Spleen (tissue), 11 donors: ENCODE measurements at regions not wholly inside any gene's neighbourhood (a gene's known extent, or its start where the extent isn't known, plus 50 kb on each side); places are given as distances from the start of the nearest gene placed in this dataset.
"Not testable (repeated sequence)": the region's sequence is repeated elsewhere in the genome, so short reads cannot be mapped to it uniquely, and the experiment has no call there.

Experiments used
- DNase-seq: peaks from one replicate; pipeline ENCODE4 v3.0.0-alpha.2; 2020
- H3K27ac ChIP-seq, 8 donors: fragments of 200-600 bp; sonication (generic) in 7 of 8; 1 replicate in 4 of 8; 2 replicates in 4 of 8; pipeline versions ENCODE4 v1.5.0 to v1.8.0; 2016 to 2021; ENCODE audit warnings: inconsistent platforms in 4 of 8, mild to moderate bottlenecking in 4 of 8, moderate library complexity in 1 of 8
- H3K27me3 ChIP-seq, 7 donors: fragments of 200-600 bp; sonication (generic) in 6 of 7; replicated peaks in 1 of 7; 1 replicate in 4 of 7; 2 replicates in 3 of 7; pipeline versions ENCODE4 v1.5.0 to v1.8.0; 2016 to 2021; ENCODE audit warnings: inconsistent platforms in 3 of 7, mild to moderate bottlenecking in 1 of 7
- H3K36me3 ChIP-seq, 6 donors: fragments of 200-600 bp; sonication (generic) in 5 of 6; 1 replicate in 4 of 6; 2 replicates in 2 of 6; pipeline versions ENCODE4 v1.5.0 to v1.8.0; 2016 to 2021; ENCODE audit warnings: inconsistent platforms in 2 of 6
- H3K4me1 ChIP-seq, 6 donors: fragments of 200-600 bp; sonication (generic) in 5 of 6; 1 replicate in 3 of 6; 2 replicates in 3 of 6; pipeline versions ENCODE4 v1.5.0 to v1.8.0; 2016 to 2021; ENCODE audit warnings: inconsistent platforms in 3 of 6
- H3K4me3 ChIP-seq, 8 donors: fragments of 200-600 bp; sonication (generic) in 7 of 8; 1 replicate in 4 of 8; 2 replicates in 4 of 8; pipeline versions ENCODE4 v1.5.0 to v1.8.0; 2016 to 2021; ENCODE audit warnings: inconsistent platforms in 4 of 8, mild to moderate bottlenecking in 4 of 8, moderate library complexity in 2 of 8
- H3K9me3 ChIP-seq, 8 donors: fragments of 200-600 bp; sonication (generic) in 7 of 8; 1 replicate in 4 of 8; 2 replicates in 4 of 8; pipeline versions ENCODE4 v1.5.0 to v1.8.0; 2016 to 2021; ENCODE audit warnings: inconsistent platforms in 4 of 8
- CTCF ChIP-seq, 11 experiments: fragments of 200-600 bp in 7 of 11; fragments of 450-650 bp in 4 of 11; sonication (generic) in 4 of 11; IDR thresholded peaks in 8 of 11; conservative IDR thresholded peaks in 3 of 11; 1 replicate in 7 of 11; 2 replicates in 4 of 11; pipeline versions ENCODE4 v1.4.0 to v1.8.0; 2016 to 2021; ENCODE audit warnings: antibody characterized with exemption in 11 of 11, inconsistent platforms in 4 of 11, mild to moderate bottlenecking in 1 of 11
- POLR2A ChIP-seq, 3 donors: fragments of 450-650 bp; IDR thresholded peaks; one replicate each; pipeline ENCODE4 v1.5.1; 2017; ENCODE audit warnings: antibody characterized with exemption in 3 of 3, mild to moderate bottlenecking in 1 of 3
- POLR2AphosphoS5 ChIP-seq, 3 donors: sonication (generic); formaldehyde crosslinking; IDR thresholded peaks; one replicate each; pipeline ENCODE4 v1.5.1; 2017; ENCODE audit warnings: antibody characterized with exemption in 3 of 3
- WGBS, 5 donors: extraction: QIAGEN DNeasy Blood & Tissue Kit in 3 of 5; methylation state at CpG; one replicate each; pipeline versions ENCODE4 v1.1.5 to v1.1.7; 2013 to 2018; 5-methylcytosine and 5-hydroxymethylcytosine counted together
- intact Hi-C: fragments of 100-400 bp; cut with DNase I; formaldehyde crosslinking; loops from one replicate; pipeline ENCODE4 v1.15.0; 2023; ENCODE audit warnings: low total_unique reads
- donor health status: healthy with polysubstance abuse.
- donor health status: DM: no; HTN: no; CAD: no; lungs with moderate emphysema.
- donor health status: DM: no; HTN: no; CAD: no.
- donor health status: Bipolar disorder and iron deficiency.
- donor health status: healthy.
- donor health status: DM: no; HTN: no; CAD: no.
- donor health status: DM: yes; HTN: yes; CAD: no.

GRCh38 chr15:81887912-81888311 lies 157.9 kb downstream of the MEX3B start:
- 85 to 95% (median 90%) methylated on average over 2 of the region's 2 CpGs for WGBS, 5 donors
- H3K9me3 ChIP-seq: no peaks in the 10 kb centered on the region
- H3K4me1 ChIP-seq: peaks cover 0 to 5% (median 0%) of the 10 kb centered on the region in 6 donors
- no peak overlapping the region for H3K4me3 ChIP-seq
- H3K36me3 ChIP-seq: no peaks in the 10 kb centered on the region
- intact Hi-C loops: no loop called here
- H3K27ac ChIP-seq: no peak overlapping the region
- no peak for DNase-seq
- no peaks in the 10 kb centered on the region for H3K27me3 ChIP-seq
- TF ChIP-seq CTCF (IDR thresholded peaks at IDR 0.05 in 8 of 11, conservative IDR thresholded peaks at IDR 0.05 in 3 of 11) (no peak), POLR2AphosphoS5 (IDR thresholded peaks at IDR 0.05) (no peak), POLR2A (IDR thresholded peaks at IDR 0.05) (no peak)

GRCh38 chr15:81887188-81887587 lies 158.6 kb downstream of the MEX3B start:
- H3K9me3 ChIP-seq, H3K27me3 ChIP-seq, DNase-seq, H3K27ac ChIP-seq, H3K36me3 ChIP-seq, H3K4me3 ChIP-seq, H3K4me1 ChIP-seq, intact Hi-C loops: not testable (repeated sequence)

- Histone ChIP-seq H3K4me1 (peaks cover 0 to 11% (median under 1%) of the 10 kb centered on the region in 6 donors), H3K9me3 (no peaks in the 10 kb centered on the region), H3K27me3 (no peaks in the 10 kb centered on the region), H3K36me3 (no peaks in the 10 kb centered on the region), H3K4me3 (no peak overlapping the region), H3K27ac (no peak overlapping the region)
- intact Hi-C loops: no loop called here
- 86 to 89% (median 88%) methylated on average over 6 of the region's 6 CpGs for WGBS, 5 donors
- TF ChIP-seq POLR2A (IDR thresholded peaks at IDR 0.05) (no peak), CTCF (IDR thresholded peaks at IDR 0.05 in 8 of 11, conservative IDR thresholded peaks at IDR 0.05 in 3 of 11) (no peak), POLR2AphosphoS5 (IDR thresholded peaks at IDR 0.05) (no peak)
- no peak for DNase-seq
Observed at GRCh38 chr15:81886591-81886990, 159.2 kb downstream of the MEX3B start.

- Histone ChIP-seq H3K27ac (no peak overlapping the region), H3K9me3 (no peaks in the 10 kb centered on the region), H3K4me3 (no peak overlapping the region), H3K36me3 (no peaks in the 10 kb centered on the region), H3K4me1 (peaks cover 0 to 13% (median 2%) of the 10 kb centered on the region in 6 donors), H3K27me3 (no peaks in the 10 kb centered on the region)
- no peak for TF ChIP-seq POLR2AphosphoS5 (IDR thresholded peaks at IDR 0.05)
- TF ChIP-seq CTCF (IDR thresholded peaks at IDR 0.05 in 8 of 11, conservative IDR thresholded peaks at IDR 0.05 in 3 of 11): no peak
- TF ChIP-seq POLR2A (IDR thresholded peaks at IDR 0.05): no peak
- 77 to 88% (median 82%) methylated on average over 2 of the region's 2 CpGs for WGBS, 5 donors
- intact Hi-C loops: no loop called here
- no peak for DNase-seq
Observed at GRCh38 chr15:81886080-81886479, 159.7 kb downstream of the MEX3B start.

GRCh38 chr15:81885135-81885534 lies 160.7 kb downstream of the MEX3B start:
- Histone ChIP-seq H3K27ac (peak overlapping the region in 7 of 8 donors; percentile 16 to 81 (median 41)), H3K27me3 (no peaks in the 10 kb centered on the region), H3K4me3 (no peak overlapping the region), H3K36me3 (no peaks in the 10 kb centered on the region), H3K9me3 (no peaks in the 10 kb centered on the region), H3K4me1 (peaks cover 0 to 22% (median 2%) of the 10 kb centered on the region in 6 donors)
- DNase-seq: no peak
- intact Hi-C loops: no loop called here
- 77 to 100% (median 79%) methylated on average over 2 of the region's 2 CpGs for WGBS, 5 donors
- TF ChIP-seq POLR2AphosphoS5 (IDR thresholded peaks at IDR 0.05): no peak
- no peak for TF ChIP-seq CTCF (IDR thresholded peaks at IDR 0.05 in 8 of 11, conservative IDR thresholded peaks at IDR 0.05 in 3 of 11)
- no peak for TF ChIP-seq POLR2A (IDR thresholded peaks at IDR 0.05)
